ENCODE measurements at regions not wholly inside any gene's neighbourhood (a gene's known extent, or its start where the extent isn't known, plus 50 kb on each side); places are given as distances from the start of the nearest gene placed in this dataset.

- H2AFZ ChIP-seq (ENCODE audit: low read length), result no peak overlapping the region
- TF ChIP-seq CTCF (conservative IDR thresholded peaks at IDR 0.05; ENCODE audit: low read length), result no peak
- TF ChIP-seq EZH2phosphoT487 (IDR thresholded peaks at IDR 0.05; ENCODE audit: borderline replicate concordance), result no peak
- H3K4me1 ChIP-seq (ENCODE audit: insufficient read depth, low read length, poor library complexity, severe bottlenecking), result no peaks in the 10 kb centered on the region
- no peak overlapping the region for H3K4me3 ChIP-seq (ENCODE audit: low read length, poor library complexity, severe bottlenecking)
- no peaks in the 10 kb centered on the region for H3K9me2 ChIP-seq (replicated peaks; ENCODE audit: low read depth, low read length)
- H3K36me3 ChIP-seq (ENCODE audit: insufficient read depth, low read length), result no peaks in the 10 kb centered on the region
- no peaks in the 10 kb centered on the region for H3K27me3 ChIP-seq (ENCODE audit: insufficient read depth, low read length, poor library complexity, severe bottlenecking)
- no peaks in the 10 kb centered on the region for H3K79me2 ChIP-seq (ENCODE audit: insufficient read depth, low read length)
- H3K9me3 ChIP-seq (ENCODE audit: insufficient read depth, low read depth, low read length), result peaks cover 14% of the 10 kb centered on the region; the same call in 1 of the 2 replicates
- H3K9ac ChIP-seq (ENCODE audit: low read depth, low read length, poor library complexity, severe bottlenecking), result no peak overlapping the region
- H3K4me2 ChIP-seq (ENCODE audit: low read depth, low read length, poor library complexity, severe bottlenecking), result no peak overlapping the region
- H4K20me1 ChIP-seq (ENCODE audit: insufficient read depth, low read length, poor library complexity, severe bottlenecking), result no peaks in the 10 kb centered on the region
- no peaks in the 10 kb centered on the region for H3F3A ChIP-seq (ENCODE audit: low read depth)
Observed at GRCh38 chr22:48336339-48337060, 1491.2 kb downstream of the BRD1 start.

GRCh38 chr22:48335442-48336139, 1492.1 kb downstream of the BRD1 start:
- H3K4me3 ChIP-seq (ENCODE audit: low read length, poor library complexity, severe bottlenecking), result no peak overlapping the region
- no peak overlapping the region for H2AFZ ChIP-seq (ENCODE audit: low read length)
- H3K9me3 ChIP-seq (ENCODE audit: insufficient read depth, low read depth, low read length), result peaks cover 14% of the 10 kb centered on the region; the same call in 1 of the 2 replicates
- no peaks in the 10 kb centered on the region for H3K27me3 ChIP-seq (ENCODE audit: insufficient read depth, low read length, poor library complexity, severe bottlenecking)
- no peak overlapping the region for H3K9ac ChIP-seq (ENCODE audit: low read depth, low read length, poor library complexity, severe bottlenecking)
- no peak overlapping the region for H3K4me2 ChIP-seq (ENCODE audit: low read depth, low read length, poor library complexity, severe bottlenecking)
- H3K4me1 ChIP-seq (ENCODE audit: insufficient read depth, low read length, poor library complexity, severe bottlenecking), result no peaks in the 10 kb centered on the region
- no peaks in the 10 kb centered on the region for H3K36me3 ChIP-seq (ENCODE audit: insufficient read depth, low read length)
- no peaks in the 10 kb centered on the region for H3K79me2 ChIP-seq (ENCODE audit: insufficient read depth, low read length)
- H3K9me2 ChIP-seq (replicated peaks; ENCODE audit: low read depth, low read length), result no peaks in the 10 kb centered on the region
- H4K20me1 ChIP-seq (ENCODE audit: insufficient read depth, low read length, poor library complexity, severe bottlenecking), result no peaks in the 10 kb centered on the region
- no peaks in the 10 kb centered on the region for H3F3A ChIP-seq (ENCODE audit: low read depth)
- no peak for TF ChIP-seq EZH2phosphoT487 (IDR thresholded peaks at IDR 0.05; ENCODE audit: borderline replicate concordance)
- no peak for TF ChIP-seq CTCF (conservative IDR thresholded peaks at IDR 0.05; ENCODE audit: low read length)

GRCh38 chr22:48334971-48335370, 1492.7 kb downstream of the BRD1 start:
- Histone ChIP-seq H3K9ac (ENCODE audit: low read depth, low read length, poor library complexity, severe bottlenecking) (no peak overlapping the region), H3F3A (ENCODE audit: low read depth) (no peaks in the 10 kb centered on the region), H3K4me3 (ENCODE audit: low read length, poor library complexity, severe bottlenecking) (no peak overlapping the region), H3K4me1 (ENCODE audit: insufficient read depth, low read length, poor library complexity, severe bottlenecking) (no peaks in the 10 kb centered on the region), H3K36me3 (ENCODE audit: insufficient read depth, low read length) (no peaks in the 10 kb centered on the region), H3K27me3 (ENCODE audit: insufficient read depth, low read length, poor library complexity, severe bottlenecking) (no peaks in the 10 kb centered on the region), H4K20me1 (ENCODE audit: insufficient read depth, low read length, poor library complexity, severe bottlenecking) (no peaks in the 10 kb centered on the region), H3K4me2 (ENCODE audit: low read depth, low read length, poor library complexity, severe bottlenecking) (no peak overlapping the region), H3K79me2 (ENCODE audit: insufficient read depth, low read length) (no peaks in the 10 kb centered on the region), H2AFZ (ENCODE audit: low read length) (no peak overlapping the region), H3K9me2 (replicated peaks; ENCODE audit: low read depth, low read length) (no peaks in the 10 kb centered on the region), H3K9me3 (ENCODE audit: insufficient read depth, low read depth, low read length) (peaks cover 15% of the 10 kb centered on the region; the same call in 1 of the 2 replicates)
- TF ChIP-seq CTCF (conservative IDR thresholded peaks at IDR 0.05; ENCODE audit: low read length), result no peak
- no peak for TF ChIP-seq EZH2phosphoT487 (IDR thresholded peaks at IDR 0.05; ENCODE audit: borderline replicate concordance)
